Neuronal stem cell (in vitro differentiated cells): ENCODE measurements at regions not wholly inside any gene's neighbourhood (a gene's known extent, or its start where the extent isn't known, plus 50 kb on each side); places are given as distances from the start of the nearest gene placed in this dataset.

Source experiments
- DNase-seq: peaks from one replicate; pipeline ENCODE4 v3.0.0-alpha.2; 2013; ENCODE audit warnings: low spot score
- H2AFZ ChIP-seq: one replicate; pipeline ENCODE4 v1.6.1; 2013; ENCODE audit warnings: mild to moderate bottlenecking, low read length, inconsistent platforms
- H2AK5ac ChIP-seq: 2 replicates; pipeline ENCODE4 v1.6.1; 2013; ENCODE audit warnings: low read depth, mild to moderate bottlenecking, inconsistent platforms, low read length, moderate library complexity, mixed read lengths
- H2BK120ac ChIP-seq: 2 replicates; pipeline ENCODE4 v1.6.1; 2013; ENCODE audit warnings: low read depth, mild to moderate bottlenecking, inconsistent platforms, low read length, moderate library complexity, mixed read lengths
- H2BK12ac ChIP-seq: one replicate; pipeline ENCODE4 v1.6.1; 2013; ENCODE audit warnings: low read length, inconsistent platforms
- H2BK15ac ChIP-seq: 2 replicates; pipeline ENCODE4 v1.6.1; 2013; ENCODE audit warnings: mild to moderate bottlenecking, low read length, inconsistent platforms, mixed read lengths
- H2BK5ac ChIP-seq: one replicate; pipeline ENCODE4 v1.6.1; 2013; ENCODE audit warnings: inconsistent platforms, mild to moderate bottlenecking, low read length, moderate library complexity
- H3K14ac ChIP-seq: one replicate; pipeline ENCODE4 v1.6.1; 2013; ENCODE audit warnings: low read length, inconsistent platforms
- H3K18ac ChIP-seq: 2 replicates; pipeline ENCODE4 v1.6.1; 2013; ENCODE audit warnings: low read length, inconsistent platforms
- H3K23ac ChIP-seq: 2 replicates; pipeline ENCODE4 v1.6.1; 2013; ENCODE audit warnings: low read depth, mild to moderate bottlenecking, mixed read lengths, low read length, inconsistent platforms; ENCODE audit not compliant: poor library complexity
- H3K27ac ChIP-seq: replicated peaks from 3 replicates; pipeline ENCODE4 v1.5.1; 2013; ENCODE audit warnings: low read length, inconsistent platforms
- H3K27me3 ChIP-seq, 3 experiments: 2 replicates each; pipeline ENCODE4 v1.6.1; 2013; ENCODE audit warnings: low read length in 3 of 3, mild to moderate bottlenecking in 2 of 3, inconsistent platforms in 1 of 3, low read depth in 1 of 3, mixed read lengths in 1 of 3, moderate library complexity in 1 of 3; ENCODE audit not compliant: control insufficient read depth in 3 of 3, insufficient read depth in 3 of 3
- H3K36me3 ChIP-seq, 2 donors: replicated peaks in 1 of 2; 2 replicates each; pipeline ENCODE4 v1.6.1; 2013; ENCODE audit warnings: low read length in 2 of 2; ENCODE audit not compliant: control insufficient read depth in 2 of 2, insufficient read depth in 2 of 2
- H3K4ac ChIP-seq: 2 replicates; pipeline ENCODE4 v1.6.1; 2013; ENCODE audit warnings: inconsistent platforms, mild to moderate bottlenecking, low read length, moderate library complexity
- H3K4me1 ChIP-seq, 2 donors: 1 replicate in 1 of 2; 2 replicates in 1 of 2; pipeline ENCODE4 v1.6.1; 2013; ENCODE audit warnings: low read length in 2 of 2, low read depth in 1 of 2; ENCODE audit not compliant: control insufficient read depth in 2 of 2, insufficient read depth in 1 of 2
- H3K4me2 ChIP-seq: one replicate; pipeline ENCODE4 v1.6.1; 2013; ENCODE audit warnings: mild to moderate bottlenecking, low read length, inconsistent platforms; ENCODE audit not compliant: insufficient read depth, poor library complexity, severe bottlenecking
- H3K4me3 ChIP-seq, 2 donors: 2 replicates each; pipeline ENCODE4 v1.5.1; 2013; ENCODE audit warnings: low read length in 2 of 2, mild to moderate bottlenecking in 2 of 2, inconsistent platforms in 1 of 2, moderate library complexity in 1 of 2
- H3K79me1 ChIP-seq: one replicate; pipeline ENCODE4 v1.6.1; 2013; ENCODE audit warnings: low read depth, mild to moderate bottlenecking, inconsistent platforms, low read length, moderate library complexity
- H3K9ac ChIP-seq: one replicate; pipeline ENCODE4 v1.6.1; 2013; ENCODE audit warnings: mild to moderate bottlenecking, low read depth, low read length, inconsistent platforms; ENCODE audit not compliant: poor library complexity
- H3K9me3 ChIP-seq, 2 donors: replicated peaks in 1 of 2; 2 replicates each; pipeline versions ENCODE3 to v1.6.1; 2013; ENCODE audit warnings: low read length in 2 of 2, mild to moderate bottlenecking in 2 of 2, inconsistent platforms in 1 of 2, low read depth in 1 of 2, mixed read lengths in 1 of 2, moderate library complexity in 1 of 2; ENCODE audit not compliant: control insufficient read depth in 2 of 2, insufficient read depth in 1 of 2
- H4K8ac ChIP-seq: one replicate; pipeline ENCODE4 v1.6.1; 2013; ENCODE audit warnings: low read depth, mild to moderate bottlenecking, inconsistent platforms, low read length, moderate library complexity
- H4K91ac ChIP-seq: one replicate; pipeline ENCODE4 v1.6.1; 2013; ENCODE audit warnings: low read length, low read depth, mild to moderate bottlenecking, inconsistent platforms; ENCODE audit not compliant: poor library complexity
- WGBS, 2 donors: extraction: QIAGEN DNeasy Blood & Tissue Kit; methylation state at CpG; one replicate each; pipeline ENCODE4 v1.1.7; 2013; ENCODE audit warnings: missing lambda C conversion rate in 2 of 2, mixed read lengths in 1 of 2; ENCODE audit not compliant: insufficient read length in 2 of 2, insufficient replicate concordance in 1 of 2; ENCODE audit errors: extremely low coverage in 2 of 2; 5-methylcytosine and 5-hydroxymethylcytosine counted together

- no peak overlapping the region for H3K4me2 ChIP-seq
- no peak overlapping the region for H3K14ac ChIP-seq
- H4K91ac ChIP-seq, result no peak overlapping the region
- no peaks in the 10 kb centered on the region for H3K27me3 ChIP-seq
- no peak overlapping the region for H3K9ac ChIP-seq
- no peak overlapping the region for H3K23ac ChIP-seq
- H2BK12ac ChIP-seq, result no peak overlapping the region
- H3K4me3 ChIP-seq, result no peak overlapping the region
- no peaks in the 10 kb centered on the region for H3K36me3 ChIP-seq
- no peak overlapping the region for H2AFZ ChIP-seq
- H2BK120ac ChIP-seq, result no peak overlapping the region
- peaks cover 0 to 12% of the 10 kb centered on the region in 2 donors for H3K9me3 ChIP-seq
- H3K4ac ChIP-seq, result no peak overlapping the region
- DNase-seq, result no peak
- H4K8ac ChIP-seq, result no peak overlapping the region
- H3K79me1 ChIP-seq, result no peaks in the 10 kb centered on the region
- H3K27ac ChIP-seq, result no peak overlapping the region
- no peaks in the 10 kb centered on the region for H3K4me1 ChIP-seq
- H2AK5ac ChIP-seq, result no peak overlapping the region
- no peak overlapping the region for H2BK15ac ChIP-seq
- H2BK5ac ChIP-seq, result no peak overlapping the region
- no peak overlapping the region for H3K18ac ChIP-seq
- no CpG with 5 or more reads among the region's 7 CpGs for WGBS, 2 donors
Observed at GRCh38 chr11:127496165-127496564, 495.6 kb upstream of the KIRREL3 start.

- Histone ChIP-seq H3K4me2 (no peak overlapping the region), H3K23ac (no peak overlapping the region), H2AK5ac (no peak overlapping the region), H4K91ac (no peak overlapping the region), H3K4ac (no peak overlapping the region), H2BK5ac (no peak overlapping the region), H3K4me1 (peaks cover 0 to 2% of the 10 kb centered on the region in 2 donors), H2AFZ (peak overlapping the region; percentile 75), H3K18ac (no peak overlapping the region), H3K79me1 (no peaks in the 10 kb centered on the region), H3K27ac (no peak overlapping the region), H3K36me3 (no peaks in the 10 kb centered on the region), H3K9me3 (peaks cover 4 to 8% of the 10 kb centered on the region in 2 donors), H2BK15ac (no peak overlapping the region), H3K27me3 (no peaks in the 10 kb centered on the region), H3K4me3 (no peak overlapping the region), H2BK120ac (no peak overlapping the region), H2BK12ac (no peak overlapping the region), H3K9ac (no peak overlapping the region), H3K14ac (no peak overlapping the region), H4K8ac (no peak overlapping the region)
- no CpG with 5 or more reads among the region's 9 CpGs for WGBS, 2 donors
- DNase-seq, result no peak
Observed at GRCh38 chr11:127493330-127494022, 492.9 kb upstream of the KIRREL3 start.

- H3K9me3 ChIP-seq, result peaks cover 5 to 8% of the 10 kb centered on the region in 2 donors
- no peak overlapping the region for H2AK5ac ChIP-seq
- no peak overlapping the region for H3K14ac ChIP-seq
- no peak overlapping the region for H2AFZ ChIP-seq
- H2BK12ac ChIP-seq, result no peak overlapping the region
- H3K18ac ChIP-seq, result no peak overlapping the region
- no peak overlapping the region for H3K23ac ChIP-seq
- H3K4me2 ChIP-seq, result no peak overlapping the region
- H3K4me3 ChIP-seq, result no peak overlapping the region
- H3K27ac ChIP-seq, result no peak overlapping the region
- no peak overlapping the region for H2BK120ac ChIP-seq
- no peak overlapping the region for H4K91ac ChIP-seq
- no peak overlapping the region for H2BK5ac ChIP-seq
- H2BK15ac ChIP-seq, result no peak overlapping the region
- no peak overlapping the region for H4K8ac ChIP-seq
- H3K27me3 ChIP-seq, result no peaks in the 10 kb centered on the region
- no peak overlapping the region for H3K9ac ChIP-seq
- no CpG with 5 or more reads among the region's 2 CpGs for WGBS, 2 donors
- H3K36me3 ChIP-seq, result no peaks in the 10 kb centered on the region
- no peaks in the 10 kb centered on the region for H3K79me1 ChIP-seq
- H3K4me1 ChIP-seq, result peaks cover 0 to 2% of the 10 kb centered on the region in 2 donors
- no peak for DNase-seq
- no peak overlapping the region for H3K4ac ChIP-seq
Observed at GRCh38 chr11:127492029-127492428, 491.5 kb upstream of the KIRREL3 start.

- Histone ChIP-seq H3K36me3 (no peaks in the 10 kb centered on the region), H3K9me3 (peaks cover 5 to 8% of the 10 kb centered on the region in 2 donors), H4K8ac (no peak overlapping the region), H3K18ac (no peak overlapping the region), H3K4me3 (no peak overlapping the region), H2BK5ac (no peak overlapping the region), H3K9ac (no peak overlapping the region), H4K91ac (no peak overlapping the region), H2AFZ (no peak overlapping the region), H3K4me1 (peaks cover 0 to 2% of the 10 kb centered on the region in 2 donors), H2BK120ac (no peak overlapping the region), H3K27ac (no peak overlapping the region), H2BK12ac (no peak overlapping the region), H3K4ac (no peak overlapping the region), H3K23ac (no peak overlapping the region), H2BK15ac (no peak overlapping the region), H3K79me1 (no peaks in the 10 kb centered on the region), H3K14ac (no peak overlapping the region), H3K27me3 (no peaks in the 10 kb centered on the region), H2AK5ac (no peak overlapping the region), H3K4me2 (no peak overlapping the region)
- DNase-seq, result no peak
- WGBS, 2 donors, result no CpG with 5 or more reads among the region's 2 CpGs
Observed at GRCh38 chr11:127491589-127491988, 491.0 kb upstream of the KIRREL3 start.
